Fibroblast of skin of abdomen (primary cell): ENCODE measurements at regions not wholly inside any gene's neighbourhood (a gene's known extent, or its start where the extent isn't known, plus 50 kb on each side); places are given as distances from the start of the nearest gene placed in this dataset.
A peak's percentile ranks its signal among the peaks of the same experiment; 100 is the strongest.
"Not testable (repeated sequence)": the region's sequence is repeated elsewhere in the genome, so short reads cannot be mapped to it uniquely, and the experiment has no call there.

ENCODE experiments used
- DNase-seq: peaks from one replicate; pipeline ENCODE4 v3.0.0-alpha.2; 2013

DNA sequence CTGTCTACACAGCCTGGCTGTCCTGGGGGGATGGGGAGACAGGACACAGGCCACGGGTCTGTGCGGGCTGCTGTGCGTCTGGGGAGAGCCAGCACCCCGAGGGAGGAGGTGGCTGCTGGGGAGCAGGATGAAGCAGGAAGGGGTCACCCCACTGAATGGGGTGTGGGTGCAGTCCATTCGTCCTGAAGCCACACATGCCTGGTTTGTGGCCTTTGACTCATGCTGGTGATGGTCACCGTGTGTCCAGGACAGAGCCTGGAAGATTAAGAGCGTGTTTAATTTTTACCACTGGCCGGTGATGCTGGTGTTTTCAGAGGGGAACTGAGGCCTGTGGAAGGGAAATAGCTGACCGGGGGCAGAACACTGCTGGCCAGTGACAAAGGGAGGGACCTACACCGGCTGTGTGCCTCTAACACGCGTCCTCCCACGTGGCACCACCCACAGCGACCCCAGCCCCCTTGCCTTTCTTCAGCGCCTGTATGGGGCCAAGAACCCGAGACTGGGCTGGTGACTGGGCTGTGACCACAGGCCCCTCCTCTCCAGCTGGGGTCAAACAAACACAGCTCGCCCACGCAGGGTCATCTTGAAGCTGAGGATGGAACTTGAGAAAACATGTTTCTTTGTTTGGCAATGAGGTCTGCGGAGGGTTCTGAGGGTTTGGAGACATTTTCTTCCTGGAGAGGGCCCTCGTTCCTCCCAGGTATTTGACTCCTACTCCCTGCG lies 99.5 kb upstream of the LRPAP1 start:
- DNase-seq: not testable (repeated sequence)

DNA sequence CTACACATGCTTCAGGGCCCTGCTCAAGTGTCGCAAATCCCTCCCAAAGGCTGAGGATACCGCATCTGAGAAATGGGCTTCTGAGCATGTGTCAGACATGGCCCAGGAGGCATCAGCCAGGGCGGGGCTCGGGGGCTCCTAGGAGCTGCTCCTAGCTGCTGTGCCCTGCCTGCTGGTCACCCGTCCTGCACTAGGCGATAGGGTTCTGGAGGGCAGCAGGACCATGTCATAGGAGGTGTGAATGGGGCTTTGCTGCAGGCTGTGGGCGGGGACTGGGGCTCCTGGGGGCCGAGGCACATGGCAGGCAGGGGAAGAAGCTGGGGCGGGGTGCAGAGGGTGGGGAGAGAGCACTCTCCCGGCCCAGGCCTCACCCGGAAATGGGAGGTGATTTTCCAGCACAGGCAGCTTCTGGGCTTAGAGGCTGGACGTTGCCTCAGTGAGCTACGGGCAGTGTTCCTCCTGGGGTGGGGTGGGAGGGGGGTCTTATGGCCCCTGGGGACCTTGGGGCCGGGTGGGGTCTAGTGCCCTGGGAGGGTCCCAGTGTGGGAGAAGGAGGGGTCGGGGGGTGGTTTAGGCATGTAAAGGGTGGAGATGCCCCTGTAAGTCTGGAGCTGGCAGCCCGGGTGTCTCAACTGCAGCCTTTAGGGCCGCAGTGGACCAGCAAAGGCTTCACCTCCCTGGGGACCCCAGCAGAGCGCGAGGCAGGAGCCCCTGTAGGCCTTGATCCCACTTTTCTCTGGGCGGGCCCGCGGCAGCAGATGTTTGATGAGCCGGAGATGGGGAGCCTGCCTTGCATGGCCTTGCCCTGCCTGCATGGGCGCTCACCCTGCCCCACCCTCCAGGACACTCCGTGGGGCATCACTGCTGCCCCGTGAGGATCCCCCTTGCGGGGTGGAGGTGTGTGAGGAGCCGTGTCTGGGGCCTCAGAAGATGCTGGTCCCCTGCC lies 98.6 kb upstream of the LRPAP1 start:
- no peak for DNase-seq

DNA sequence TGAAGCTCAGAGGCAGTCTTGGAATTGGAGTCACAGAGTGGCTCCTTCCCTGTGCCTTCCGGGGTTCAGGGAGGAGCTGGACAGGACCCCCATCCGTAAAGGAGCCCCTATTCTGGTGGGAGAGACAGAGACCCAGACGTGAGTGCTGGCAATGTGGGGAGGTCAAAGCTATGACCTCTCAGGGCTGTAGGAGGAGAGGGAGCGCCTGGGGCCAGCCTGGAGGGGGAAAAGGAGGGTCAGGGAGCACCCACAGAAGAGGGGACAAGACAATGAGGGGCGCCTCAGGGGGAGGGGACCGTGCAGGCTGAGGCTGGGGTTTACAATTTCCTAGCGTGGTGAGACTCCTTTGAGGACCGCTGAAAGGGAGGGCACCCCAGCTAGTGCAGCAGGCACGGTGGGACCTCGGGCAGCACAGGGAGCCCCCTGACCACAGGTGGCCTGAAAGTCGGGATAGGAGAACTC lies 97.9 kb upstream of the LRPAP1 start:
- DNase-seq: no peak

DNA sequence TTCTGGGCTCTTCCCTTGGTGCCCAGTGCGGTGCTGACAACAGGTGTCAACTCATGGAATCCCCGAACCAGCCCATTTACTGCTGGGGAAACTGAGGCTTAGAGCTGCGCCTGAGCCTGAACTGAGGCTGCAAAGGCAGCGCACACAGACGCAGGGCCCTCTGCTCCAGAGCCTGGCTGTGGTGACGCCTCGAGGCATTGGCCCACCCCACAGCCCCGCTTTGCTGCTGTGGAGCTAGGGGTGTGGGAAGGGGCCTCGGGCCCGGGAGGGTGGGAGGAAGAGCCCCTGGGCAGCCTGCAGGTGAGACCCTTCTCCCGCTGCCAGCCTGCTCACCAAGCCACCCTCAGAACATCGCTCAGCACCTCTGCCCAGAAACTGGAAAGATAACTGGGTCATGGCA lies 97.4 kb upstream of the LRPAP1 start:
- DNase-seq: no peak

DNA sequence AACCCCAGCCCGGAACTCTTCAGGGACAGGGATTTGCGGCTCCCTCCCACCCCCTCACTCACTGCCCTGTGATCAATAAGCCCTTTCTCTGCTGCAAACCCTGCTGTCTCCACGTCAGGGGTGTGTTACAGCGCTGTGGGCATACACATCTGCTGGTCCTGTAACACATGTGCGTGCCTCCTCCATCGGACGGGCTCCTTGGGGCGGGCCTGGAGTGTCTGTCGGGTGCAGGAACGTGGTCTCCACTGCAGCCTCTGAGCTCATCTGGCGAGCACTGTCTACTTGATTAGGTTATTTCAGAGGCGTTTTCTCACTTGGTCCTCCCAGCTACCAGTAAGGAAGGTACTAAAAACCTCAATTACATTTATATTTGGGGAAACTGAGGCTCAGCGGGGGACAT lies 97.0 kb upstream of the LRPAP1 start:
- not testable (repeated sequence) for DNase-seq

DNA sequence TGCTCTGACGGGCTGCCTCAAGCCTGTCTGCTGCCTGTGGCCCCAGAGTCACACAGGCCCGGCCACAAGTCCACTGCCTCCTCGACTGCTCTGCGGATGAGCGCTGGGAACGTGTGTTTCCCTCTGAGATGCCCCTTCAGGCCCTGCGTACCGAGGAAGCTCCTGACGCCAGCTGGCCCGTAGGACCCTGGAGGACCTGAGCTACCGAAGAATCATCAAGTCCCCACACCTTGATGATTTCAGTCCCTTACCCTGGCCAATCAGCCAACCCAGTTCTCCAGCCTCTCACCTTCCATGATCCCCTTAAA lies 96.6 kb upstream of the LRPAP1 start:
- DNase-seq: no peak

DNA sequence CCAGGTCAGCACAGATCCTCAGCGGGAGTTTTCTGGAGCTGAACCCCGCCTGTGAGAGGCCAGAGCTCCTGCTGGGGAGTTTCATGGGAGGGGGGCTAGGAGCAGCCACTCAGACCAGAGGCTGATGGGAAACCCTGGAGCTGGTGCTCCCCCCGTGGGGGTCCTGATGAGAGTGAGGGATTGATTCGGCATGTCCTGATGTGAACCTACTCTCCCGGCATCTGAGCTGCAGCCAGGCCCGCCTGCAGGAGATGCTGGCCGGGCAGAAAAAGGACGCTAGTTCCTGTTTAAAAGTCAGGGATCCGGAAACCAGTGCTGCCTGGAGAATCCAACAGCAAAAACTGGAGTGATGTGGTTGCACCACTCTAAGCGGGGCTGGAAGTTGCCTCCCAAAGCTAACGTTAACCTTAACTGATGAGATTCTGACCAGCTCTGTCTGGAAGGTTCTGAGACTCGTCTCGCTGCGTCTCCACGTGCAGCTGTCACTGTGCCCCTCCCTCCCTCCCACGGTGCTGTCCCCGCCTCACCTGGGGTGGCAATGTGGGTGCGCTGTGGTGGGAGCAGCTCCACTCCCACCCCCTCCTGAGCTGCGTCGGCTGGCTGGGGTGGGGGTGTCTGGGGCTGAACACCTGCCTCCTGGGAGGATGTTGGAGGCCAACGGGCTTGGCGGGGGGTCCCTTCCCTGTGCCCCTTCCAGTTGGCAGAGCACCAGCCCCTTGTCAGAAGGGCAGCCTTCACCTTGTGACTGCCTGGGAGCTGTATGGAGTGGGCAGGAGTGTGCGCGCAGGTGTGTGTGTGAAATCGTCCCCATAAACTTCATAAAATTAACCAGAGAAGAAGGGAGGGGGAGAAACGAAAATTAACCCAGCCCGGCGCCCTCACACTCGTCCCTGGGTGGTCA lies 96.0 kb upstream of the LRPAP1 start:
- not testable (repeated sequence) for DNase-seq

- DNase-seq: not testable (repeated sequence)
Measured at GRCh38 chr4:3627456-3627855, 95.2 kb upstream of the LRPAP1 start.

GRCh38 chr4:3626131-3626884 lies 94.1 kb upstream of the LRPAP1 start:
- not testable (repeated sequence) for DNase-seq

- DNase-seq: not testable (repeated sequence)
Measured at GRCh38 chr4:3625286-3625875, 93.2 kb upstream of the LRPAP1 start.

DNA sequence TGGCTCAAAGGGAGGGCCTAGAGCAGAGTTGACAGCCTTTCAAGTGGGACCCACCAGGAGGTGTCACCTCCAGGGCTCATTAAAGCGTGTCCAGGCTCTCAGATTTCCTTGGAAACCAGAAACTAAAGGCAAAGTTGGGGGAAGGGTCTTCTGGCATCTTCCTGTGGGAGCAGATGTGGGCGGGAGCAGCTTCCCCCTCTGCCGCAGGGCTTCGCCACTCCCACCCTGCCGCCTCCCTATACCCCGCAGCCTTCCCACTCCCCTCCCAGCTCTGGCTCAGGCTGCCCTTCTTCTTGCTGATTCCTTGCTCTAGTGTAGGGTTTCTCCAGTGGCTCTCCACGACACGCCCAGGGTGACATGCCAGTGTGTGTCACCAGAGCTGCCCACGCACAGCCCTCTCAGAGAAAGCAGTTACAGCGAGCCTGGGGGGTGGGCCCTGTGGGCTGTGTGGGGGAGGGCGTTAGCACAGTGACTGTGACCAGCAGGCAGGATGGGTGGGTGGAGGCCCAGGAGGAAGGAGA lies 91.6 kb upstream of the LRPAP1 start:
- DNase-seq: not testable (repeated sequence)

DNA sequence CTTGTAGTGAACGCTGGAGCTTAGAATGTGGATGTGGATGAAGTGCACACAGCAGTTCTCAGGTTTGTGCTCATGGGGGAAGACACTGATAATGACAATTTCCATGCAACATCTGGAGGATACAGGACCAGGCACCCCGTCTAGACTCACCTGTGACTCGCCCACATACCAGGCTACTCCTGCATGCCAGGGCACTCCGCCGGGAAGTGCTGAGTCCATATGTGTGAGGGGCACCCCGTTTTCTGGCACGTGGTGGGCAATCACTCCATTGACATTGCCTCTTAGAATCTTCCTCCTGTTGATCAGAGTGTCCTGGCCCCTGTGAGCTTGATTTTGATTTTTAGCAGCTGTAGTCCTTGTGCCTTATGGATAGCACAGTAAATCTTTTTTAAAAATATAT lies 90.9 kb upstream of the LRPAP1 start:
- DNase-seq: no peak

GRCh38 chr4:3620365-3620764 lies 88.1 kb upstream of the LRPAP1 start:
- peak; percentile 5 for DNase-seq

DNA sequence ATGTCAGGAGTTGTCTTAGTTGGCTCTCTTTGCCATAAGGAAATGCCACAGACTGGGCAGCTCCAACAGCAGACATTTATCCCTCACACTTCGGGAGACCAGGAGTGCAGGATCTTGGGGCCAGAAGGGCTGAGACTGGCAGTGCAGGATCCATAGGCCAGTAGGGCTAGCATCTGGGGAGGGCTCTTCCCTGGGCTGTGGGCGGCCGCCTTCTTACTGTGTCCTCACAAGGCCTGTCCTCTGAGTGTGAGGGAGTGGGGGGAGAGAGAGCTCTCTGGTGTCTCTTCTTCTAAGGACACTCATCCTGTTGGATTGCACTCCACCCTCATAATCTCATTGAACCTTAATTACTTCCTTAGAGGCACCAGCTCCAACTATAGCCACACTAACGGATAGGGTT lies 87.5 kb upstream of the LRPAP1 start:
- not testable (repeated sequence) for DNase-seq

DNA sequence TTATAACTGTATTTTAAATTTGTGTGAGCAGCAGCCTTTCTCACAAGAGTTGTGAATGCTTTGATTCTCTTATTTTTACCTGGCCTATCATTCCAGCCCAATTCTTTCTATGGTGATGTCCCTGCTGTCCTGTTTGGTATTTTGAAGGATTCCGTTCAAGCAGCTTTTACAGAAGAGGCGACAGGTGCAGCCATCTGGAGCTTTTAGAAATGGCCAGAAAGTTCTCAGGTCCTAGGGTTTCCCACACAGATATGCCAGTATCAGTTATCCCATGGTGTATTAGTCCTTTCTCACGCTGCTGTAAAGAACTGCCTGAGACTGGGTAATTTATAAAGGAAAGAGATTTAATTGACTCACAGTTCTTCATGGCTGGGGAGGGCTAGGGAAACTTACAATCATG lies 86.1 kb upstream of the LRPAP1 start:
- DNase-seq: not testable (repeated sequence)

DNA sequence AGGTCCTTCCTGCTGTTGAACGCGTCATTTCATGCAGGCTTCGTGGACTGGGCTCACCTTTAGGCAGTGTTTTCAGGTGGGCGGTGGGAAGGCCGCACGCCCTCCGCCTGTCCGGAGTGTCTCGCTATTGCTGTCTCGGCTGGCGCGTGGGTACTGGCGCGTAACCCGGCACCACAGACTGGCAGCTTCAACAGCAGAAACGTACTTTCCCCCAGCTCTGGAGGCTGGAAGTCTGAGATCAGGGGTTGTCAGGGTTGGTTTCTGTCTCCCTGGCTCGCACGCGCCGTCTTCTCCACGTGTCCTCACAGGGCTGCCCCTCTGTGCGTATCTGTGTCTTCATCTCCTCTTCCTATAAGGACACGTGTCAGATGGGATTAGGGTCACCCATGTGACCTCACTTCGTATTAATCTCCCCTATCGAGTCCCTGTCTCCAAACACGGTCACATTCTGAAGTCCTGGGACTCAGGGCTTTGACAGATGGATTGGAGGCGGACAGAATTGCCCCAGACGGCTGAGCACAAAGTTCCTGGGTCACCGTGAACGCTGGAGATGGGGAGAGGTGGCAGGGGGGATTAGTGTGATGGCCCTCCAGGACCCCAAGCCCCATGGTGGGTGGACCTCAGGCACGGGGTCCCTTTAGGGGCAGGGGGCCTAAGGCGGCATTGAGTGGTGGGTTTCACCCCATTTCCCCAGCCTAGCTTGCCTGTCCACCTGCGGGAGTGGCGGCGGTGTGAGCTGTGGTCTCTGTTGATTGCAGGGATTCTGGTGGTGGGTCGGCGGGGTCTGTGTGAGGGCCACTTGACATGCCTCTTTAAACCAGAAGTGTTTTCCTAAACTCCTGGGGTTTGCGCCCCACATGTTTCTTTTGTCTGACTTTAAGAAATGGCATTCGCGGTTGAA lies 83.4 kb upstream of the LRPAP1 start:
- DNase-seq: no peak

DNA sequence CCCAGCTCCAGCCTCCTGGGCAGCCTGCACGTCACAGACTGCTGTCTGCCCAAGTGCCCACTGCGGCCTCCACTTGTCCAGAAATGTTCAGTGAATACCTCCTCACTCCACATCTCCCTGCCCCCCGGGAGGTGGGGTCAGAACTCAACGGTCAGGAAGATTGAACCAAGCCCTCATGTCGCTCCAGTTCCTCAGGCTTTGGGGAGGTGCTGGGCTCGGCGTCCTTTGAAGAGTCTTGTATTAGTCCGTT lies 82.4 kb upstream of the LRPAP1 start:
- no peak for DNase-seq

DNA sequence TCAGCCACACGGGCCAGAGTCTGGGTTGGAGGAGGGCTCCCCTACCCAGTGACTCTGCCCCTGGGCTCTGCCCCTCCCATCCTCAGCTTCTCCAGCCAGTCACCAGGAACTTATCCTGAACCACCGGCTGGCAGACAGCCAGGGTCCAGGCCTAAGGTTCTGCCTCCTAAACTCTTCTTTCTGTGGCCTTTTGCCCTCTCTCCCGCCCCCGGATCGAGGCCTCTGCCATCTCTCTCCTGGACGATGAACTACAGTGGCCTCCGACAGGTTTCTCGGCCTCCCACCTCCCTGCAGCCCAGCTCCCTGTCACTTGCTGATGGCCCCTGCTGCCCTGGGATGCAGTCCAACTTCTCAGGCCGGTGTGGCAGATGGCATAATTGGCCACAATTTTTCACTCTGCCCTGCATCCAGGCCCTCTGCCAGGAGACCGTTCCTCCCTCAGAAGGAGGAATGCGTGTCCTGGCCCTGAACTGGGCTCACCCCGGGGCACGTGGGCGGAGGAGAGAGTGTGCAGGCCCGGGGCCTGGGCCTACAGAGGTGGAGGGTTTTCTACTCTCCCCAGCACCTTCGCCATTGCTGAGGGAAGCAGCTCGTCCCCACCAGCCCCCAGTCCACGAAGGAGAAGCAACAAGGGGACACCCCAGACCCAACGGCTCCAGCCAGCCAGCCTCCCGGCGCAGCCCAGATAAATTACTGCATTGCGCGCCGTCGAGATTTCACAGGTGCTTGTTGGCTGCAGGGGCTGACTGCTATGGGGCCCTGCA lies 81.9 kb upstream of the LRPAP1 start:
- DNase-seq: no peak

- no peak for DNase-seq
Measured at GRCh38 chr4:3612934-3613333, 80.7 kb upstream of the LRPAP1 start.

GRCh38 chr4:3612281-3612680 lies 80.1 kb upstream of the LRPAP1 start:
- no peak for DNase-seq
